ENCODE measurements at regions not wholly inside any gene's neighbourhood (a gene's known extent, or its start where the extent isn't known, plus 50 kb on each side); places are given as distances from the start of the nearest gene placed in this dataset.

- H3F3A ChIP-seq (ENCODE audit: low read depth), result no peaks in the 10 kb centered on the region
- no peaks in the 10 kb centered on the region for H3K36me3 Mint-ChIP-seq
- peaks cover 14% of the 10 kb centered on the region for H3K4me1 ChIP-seq
- no peaks in the 10 kb centered on the region for H3K79me2 ChIP-seq (ENCODE audit: low read depth)
- H3K9ac ChIP-seq, result no peak overlapping the region
- H3K27ac Mint-ChIP-seq, result no peak overlapping the region
- H3K4me3 Mint-ChIP-seq, result no peak overlapping the region
- peaks cover 3% of the 10 kb centered on the region for H3K27me3 Mint-ChIP-seq (ENCODE audit: insufficient read depth, low read depth)
- no peak overlapping the region for H3K4me3 ChIP-seq
- TF ChIP-seq EZH2 (IDR thresholded peaks at IDR 0.05) (no peak), CTCF (IDR thresholded peaks at IDR 0.05) (no peak), EZH2phosphoT487 (IDR thresholded peaks at IDR 0.05) (no peak)
- H3K9me3 Mint-ChIP-seq, result no peaks in the 10 kb centered on the region
- H3K27me3 ChIP-seq, result no peaks in the 10 kb centered on the region
- no peak overlapping the region for H3K4me2 ChIP-seq
- DNase-seq (ENCODE audit: low spot score), result no peak
- no peaks in the 10 kb centered on the region for H3K9me3 ChIP-seq (ENCODE audit: low read depth)
- no peaks in the 10 kb centered on the region for H3K4me1 Mint-ChIP-seq
- H2AFZ ChIP-seq (replicated peaks), result no peak overlapping the region
- H3K36me3 ChIP-seq, result no peaks in the 10 kb centered on the region
- H4K20me1 ChIP-seq (ENCODE audit: low read depth), result no peaks in the 10 kb centered on the region
- H3K27ac ChIP-seq, result no peak overlapping the region
Observed at GRCh38 chr10:118405928-118406327, 63.8 kb upstream of the FAM204A start.

GRCh38 chr10:118403967-118404366 lies 61.8 kb upstream of the FAM204A start:
- Histone ChIP-seq H3K9ac (no peak overlapping the region), H3K9me3 (ENCODE audit: low read depth) (no peaks in the 10 kb centered on the region), H3F3A (ENCODE audit: low read depth) (no peaks in the 10 kb centered on the region), H4K20me1 (ENCODE audit: low read depth) (no peaks in the 10 kb centered on the region), H3K27ac (no peak overlapping the region), H3K4me1 (peaks cover 14% of the 10 kb centered on the region), H3K79me2 (ENCODE audit: low read depth) (no peaks in the 10 kb centered on the region), H3K4me3 (no peak overlapping the region), H3K4me2 (no peak overlapping the region), H3K27me3 (no peaks in the 10 kb centered on the region), H2AFZ (replicated peaks) (no peak overlapping the region), H3K36me3 (no peaks in the 10 kb centered on the region)
- no peaks in the 10 kb centered on the region for H3K9me3 Mint-ChIP-seq
- no peaks in the 10 kb centered on the region for H3K36me3 Mint-ChIP-seq
- no peak for TF ChIP-seq CTCF (IDR thresholded peaks at IDR 0.05)
- TF ChIP-seq EZH2 (IDR thresholded peaks at IDR 0.05), result no peak
- TF ChIP-seq EZH2phosphoT487 (IDR thresholded peaks at IDR 0.05), result no peak
- no peak overlapping the region for H3K27ac Mint-ChIP-seq
- DNase-seq (ENCODE audit: low spot score), result no peak
- no peaks in the 10 kb centered on the region for H3K27me3 Mint-ChIP-seq (ENCODE audit: insufficient read depth, low read depth)
- H3K4me1 Mint-ChIP-seq, result no peaks in the 10 kb centered on the region
- H3K4me3 Mint-ChIP-seq, result no peak overlapping the region

GRCh38 chr10:118401708-118402193 lies 59.6 kb upstream of the FAM204A start:
- H3K36me3 Mint-ChIP-seq, result no peaks in the 10 kb centered on the region
- TF ChIP-seq CTCF (IDR thresholded peaks at IDR 0.05), result no peak
- no peak for TF ChIP-seq EZH2 (IDR thresholded peaks at IDR 0.05)
- no peak for TF ChIP-seq EZH2phosphoT487 (IDR thresholded peaks at IDR 0.05)
- no peaks in the 10 kb centered on the region for H3F3A ChIP-seq (ENCODE audit: low read depth)
- no peaks in the 10 kb centered on the region for H3K9me3 ChIP-seq (ENCODE audit: low read depth)
- H3K4me1 ChIP-seq, result peaks cover 14% of the 10 kb centered on the region
- no peaks in the 10 kb centered on the region for H3K27me3 Mint-ChIP-seq (ENCODE audit: insufficient read depth, low read depth)
- H3K4me2 ChIP-seq, result no peak overlapping the region
- no peak for DNase-seq (ENCODE audit: low spot score)
- no peaks in the 10 kb centered on the region for H4K20me1 ChIP-seq (ENCODE audit: low read depth)
- no peak overlapping the region for H3K9ac ChIP-seq
- H3K27ac ChIP-seq, result no peak overlapping the region
- H3K4me1 Mint-ChIP-seq, result no peaks in the 10 kb centered on the region
- H3K4me3 Mint-ChIP-seq, result no peak overlapping the region
- no peak overlapping the region for H3K27ac Mint-ChIP-seq
- H3K27me3 ChIP-seq, result no peaks in the 10 kb centered on the region
- no peaks in the 10 kb centered on the region for H3K79me2 ChIP-seq (ENCODE audit: low read depth)
- H2AFZ ChIP-seq (replicated peaks), result no peak overlapping the region
- H3K36me3 ChIP-seq, result no peaks in the 10 kb centered on the region
- no peaks in the 10 kb centered on the region for H3K9me3 Mint-ChIP-seq
- H3K4me3 ChIP-seq, result no peak overlapping the region
